ENCODE measurements at regions not wholly inside any gene's neighbourhood (a gene's known extent, or its start where the extent isn't known, plus 50 kb on each side); places are given as distances from the start of the nearest gene placed in this dataset.
A peak's percentile ranks its signal among the peaks of the same experiment; 100 is the strongest.

DNA sequence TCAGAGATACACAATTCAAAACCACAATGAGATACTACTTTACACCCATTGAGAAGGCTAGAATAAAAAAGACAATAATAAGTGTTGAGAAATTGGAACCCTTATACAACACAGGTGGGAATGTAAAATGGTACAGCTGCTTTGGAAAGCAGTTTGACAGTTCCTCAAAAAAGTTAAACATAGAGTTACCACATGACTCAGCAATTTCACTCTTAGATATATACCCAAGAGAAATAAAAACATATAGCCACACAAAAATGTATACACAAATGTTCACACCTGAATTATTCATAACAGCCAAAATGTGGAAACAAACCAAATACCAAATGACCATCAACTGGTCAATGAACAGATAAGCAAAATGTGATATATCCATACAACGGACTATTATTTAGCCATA, 161.1 kb upstream of the PLN start:
- H3K4me3 ChIP-seq (ENCODE audit: insufficient read depth, low read length), result no peak overlapping the region
- H3K27ac ChIP-seq (ENCODE audit: low read depth, low read length), result no peak overlapping the region

DNA sequence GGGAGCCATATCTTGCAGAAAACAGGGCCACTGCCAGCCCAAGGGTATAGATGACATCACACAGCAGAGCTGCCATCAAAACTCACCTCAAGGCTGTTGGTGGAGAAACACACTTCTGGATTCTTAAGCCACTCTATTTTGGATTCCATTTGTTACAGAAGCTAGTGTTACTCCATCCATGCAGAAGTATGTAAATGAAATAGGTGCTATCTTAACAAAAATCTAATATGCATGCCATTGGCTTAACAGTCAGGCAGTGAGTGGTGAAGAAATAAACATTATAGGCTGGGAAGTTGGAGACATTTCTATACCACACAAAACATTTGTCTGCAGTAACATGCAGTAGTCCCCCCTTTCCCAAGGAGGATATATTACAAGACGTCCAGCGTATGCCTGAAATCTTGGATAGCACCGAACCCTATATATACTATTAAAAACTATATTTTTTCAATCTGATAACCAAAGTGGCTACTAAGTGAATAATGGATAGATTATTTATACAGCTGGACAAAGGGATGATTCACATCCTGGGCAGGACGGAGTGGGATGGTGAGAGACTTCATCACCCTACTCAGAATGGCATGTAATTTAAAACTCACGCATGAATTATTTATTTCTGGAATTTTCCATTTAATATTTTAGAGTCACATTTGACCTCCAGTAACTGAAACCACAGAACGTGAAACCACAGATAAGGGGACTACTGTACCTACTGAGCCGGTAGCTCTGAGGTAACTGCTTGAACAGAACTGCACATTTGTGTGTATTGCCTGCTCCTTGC, 160.0 kb upstream of the PLN start:
- Histone ChIP-seq H3K27ac (ENCODE audit: low read depth, low read length) (peak overlapping the region; percentile 71), H3K79me2 (ENCODE audit: insufficient read depth, low read length) (no peaks in the 10 kb centered on the region), H3K36me3 (ENCODE audit: insufficient read depth, low read length) (no peaks in the 10 kb centered on the region), H3K4me3 (ENCODE audit: insufficient read depth, low read length) (no peak overlapping the region), H2AFZ (ENCODE audit: low read length) (no peak overlapping the region), H3K27me3 (ENCODE audit: insufficient read depth, low read length) (no peaks in the 10 kb centered on the region), H3K9me3 (ENCODE audit: low read depth, low read length) (no peaks in the 10 kb centered on the region), H3K4me1 (ENCODE audit: insufficient read depth, low read length) (peaks cover 30% of the 10 kb centered on the region), H4K20me1 (ENCODE audit: insufficient read depth, low read length) (no peaks in the 10 kb centered on the region), H3K4me2 (ENCODE audit: insufficient read depth, low read length) (peak overlapping the region; percentile 71)
- TF ChIP-seq, protein P1, sequence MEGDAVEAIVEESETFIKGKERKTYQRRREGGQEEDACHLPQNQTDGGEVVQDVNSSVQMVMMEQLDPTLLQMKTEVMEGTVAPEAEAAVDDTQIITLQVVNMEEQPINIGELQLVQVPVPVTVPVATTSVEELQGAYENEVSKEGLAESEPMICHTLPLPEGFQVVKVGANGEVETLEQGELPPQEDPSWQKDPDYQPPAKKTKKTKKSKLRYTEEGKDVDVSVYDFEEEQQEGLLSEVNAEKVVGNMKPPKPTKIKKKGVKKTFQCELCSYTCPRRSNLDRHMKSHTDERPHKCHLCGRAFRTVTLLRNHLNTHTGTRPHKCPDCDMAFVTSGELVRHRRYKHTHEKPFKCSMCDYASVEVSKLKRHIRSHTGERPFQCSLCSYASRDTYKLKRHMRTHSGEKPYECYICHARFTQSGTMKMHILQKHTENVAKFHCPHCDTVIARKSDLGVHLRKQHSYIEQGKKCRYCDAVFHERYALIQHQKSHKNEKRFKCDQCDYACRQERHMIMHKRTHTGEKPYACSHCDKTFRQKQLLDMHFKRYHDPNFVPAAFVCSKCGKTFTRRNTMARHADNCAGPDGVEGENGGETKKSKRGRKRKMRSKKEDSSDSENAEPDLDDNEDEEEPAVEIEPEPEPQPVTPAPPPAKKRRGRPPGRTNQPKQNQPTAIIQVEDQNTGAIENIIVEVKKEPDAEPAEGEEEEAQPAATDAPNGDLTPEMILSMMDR (IDR thresholded peaks at IDR 0.05; ENCODE audit: extremely low read depth, low read depth, low read length), result no peak
- DNase-seq (ENCODE audit: insufficient read length, low spot score, missing footprints), result no peak

More for the DNA sequence above, 161.1 kb upstream of the PLN start:
- Histone ChIP-seq H3K36me3 (ENCODE audit: insufficient read depth, low read length) (no peaks in the 10 kb centered on the region), H4K20me1 (ENCODE audit: insufficient read depth, low read length) (no peaks in the 10 kb centered on the region), H3K4me1 (ENCODE audit: insufficient read depth, low read length) (peaks cover 30% of the 10 kb centered on the region), H3K27me3 (ENCODE audit: insufficient read depth, low read length) (no peaks in the 10 kb centered on the region), H3K79me2 (ENCODE audit: insufficient read depth, low read length) (no peaks in the 10 kb centered on the region), H3K4me2 (ENCODE audit: insufficient read depth, low read length) (no peak overlapping the region), H3K9me3 (ENCODE audit: low read depth, low read length) (no peaks in the 10 kb centered on the region), H2AFZ (ENCODE audit: low read length) (no peak overlapping the region)
- TF ChIP-seq, protein P1 (IDR thresholded peaks at IDR 0.05; ENCODE audit: extremely low read depth, low read depth, low read length), result no peak
- DNase-seq (ENCODE audit: insufficient read length, low spot score, missing footprints), result no peak

DNA sequence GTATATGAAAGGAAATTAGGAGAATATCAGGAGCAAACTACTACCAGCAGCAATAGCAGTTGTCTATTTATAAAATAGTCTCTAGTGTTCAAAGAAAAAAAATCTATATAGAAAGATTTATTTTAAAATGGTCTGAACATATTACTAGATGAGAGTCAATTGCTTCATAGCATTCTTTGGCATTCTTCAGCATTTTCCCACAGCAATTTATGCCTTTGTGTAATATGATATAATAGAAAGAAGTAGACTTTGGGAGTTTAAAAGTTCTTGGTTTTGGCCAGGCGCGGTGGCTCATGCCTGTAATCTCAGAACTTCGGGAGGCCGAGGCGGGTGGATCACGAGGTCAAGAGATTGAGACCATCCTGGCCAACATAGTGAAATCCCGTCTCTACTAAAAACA, 157.0 kb upstream of the PLN start:
- Histone ChIP-seq H3K9me3 (ENCODE audit: low read depth, low read length) (no peaks in the 10 kb centered on the region), H3K4me3 (ENCODE audit: insufficient read depth, low read length) (no peak overlapping the region), H2AFZ (ENCODE audit: low read length) (no peak overlapping the region), H3K27me3 (ENCODE audit: insufficient read depth, low read length) (no peaks in the 10 kb centered on the region), H4K20me1 (ENCODE audit: insufficient read depth, low read length) (no peaks in the 10 kb centered on the region), H3K4me1 (ENCODE audit: insufficient read depth, low read length) (peaks cover 20% of the 10 kb centered on the region), H3K79me2 (ENCODE audit: insufficient read depth, low read length) (no peaks in the 10 kb centered on the region), H3K36me3 (ENCODE audit: insufficient read depth, low read length) (no peaks in the 10 kb centered on the region), H3K27ac (ENCODE audit: low read depth, low read length) (no peak overlapping the region), H3K4me2 (ENCODE audit: insufficient read depth, low read length) (no peak overlapping the region)
- TF ChIP-seq, protein P1 (IDR thresholded peaks at IDR 0.05; ENCODE audit: extremely low read depth, low read depth, low read length), result no peak
- no peak for DNase-seq (ENCODE audit: insufficient read length, low spot score, missing footprints)

DNA sequence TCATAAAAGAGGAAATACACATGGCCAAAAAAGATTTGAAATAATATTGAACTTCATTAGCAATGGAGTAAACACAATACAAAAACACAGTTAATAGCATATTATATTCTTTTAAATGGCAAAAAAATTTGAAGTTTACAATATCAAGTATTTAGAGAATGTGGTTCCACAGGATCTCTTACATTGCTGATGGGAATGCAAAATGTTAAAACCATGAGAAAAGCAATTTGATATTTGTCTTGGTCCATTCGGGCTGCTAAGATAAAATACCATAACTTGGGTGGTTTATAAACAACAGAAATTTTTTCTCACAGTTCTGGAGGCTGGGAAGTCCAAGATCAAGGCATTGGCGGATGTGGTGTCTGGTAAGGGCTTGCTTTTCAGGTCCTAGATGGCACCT, 154.0 kb upstream of the PLN start:
- Histone ChIP-seq H2AFZ (ENCODE audit: low read length) (no peak overlapping the region), H3K27ac (ENCODE audit: low read depth, low read length) (no peak overlapping the region), H3K4me2 (ENCODE audit: insufficient read depth, low read length) (no peak overlapping the region), H3K36me3 (ENCODE audit: insufficient read depth, low read length) (no peaks in the 10 kb centered on the region), H3K27me3 (ENCODE audit: insufficient read depth, low read length) (no peaks in the 10 kb centered on the region), H4K20me1 (ENCODE audit: insufficient read depth, low read length) (no peaks in the 10 kb centered on the region), H3K9me3 (ENCODE audit: low read depth, low read length) (no peaks in the 10 kb centered on the region), H3K4me1 (ENCODE audit: insufficient read depth, low read length) (peaks cover 5% of the 10 kb centered on the region), H3K4me3 (ENCODE audit: insufficient read depth, low read length) (no peak overlapping the region), H3K79me2 (ENCODE audit: insufficient read depth, low read length) (no peaks in the 10 kb centered on the region)
- no peak for DNase-seq (ENCODE audit: insufficient read length, low spot score, missing footprints)
- TF ChIP-seq, protein P1 (IDR thresholded peaks at IDR 0.05; ENCODE audit: extremely low read depth, low read depth, low read length), result no peak

All from osteoblast (primary cell).